GM12892 (cell line): ENCODE measurements at regions not wholly inside any gene's neighbourhood (a gene's known extent, or its start where the extent isn't known, plus 50 kb on each side); places are given as distances from the start of the nearest gene placed in this dataset.

Experiments
- POLR2A ChIP-seq: IDR thresholded peaks from 2 replicates; pipeline ENCODE4 v1.6.1; 2011; ENCODE audit warnings: low read depth, low read length, control low read depth
- POLR2AphosphoS5 ChIP-seq: IDR thresholded peaks from 2 replicates; pipeline ENCODE4 v1.6.1; 2011; ENCODE audit warnings: low read depth, low read length, control low read depth

DNA sequence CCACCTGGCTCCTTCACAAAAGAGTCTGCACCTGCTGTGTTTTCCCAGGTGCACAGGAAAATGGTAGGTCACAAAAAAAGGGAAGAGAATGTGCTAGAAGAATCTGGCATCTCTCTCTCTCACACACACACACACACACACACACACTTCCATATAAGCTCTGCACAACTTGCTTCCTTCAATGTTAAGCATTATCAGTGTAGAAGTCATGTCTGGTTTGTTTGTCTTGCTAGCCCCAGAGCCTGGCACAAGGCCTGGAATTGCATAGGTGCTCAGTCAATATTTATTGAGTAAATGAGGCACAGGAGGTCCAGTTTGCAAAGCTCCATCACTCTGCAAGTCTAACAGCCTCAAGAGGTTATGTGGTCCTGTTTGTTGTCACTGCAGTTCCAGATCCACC lies 867.3 kb upstream of the AUTS2 start:
- TF ChIP-seq POLR2A (no peak), POLR2AphosphoS5 (no peak)
